Gastroesophageal sphincter (tissue), 3 donors: ENCODE measurements at regions not wholly inside any gene's neighbourhood (a gene's known extent, or its start where the extent isn't known, plus 50 kb on each side); places are given as distances from the start of the nearest gene placed in this dataset.

Experiments used
- CTCF ChIP-seq, 4 experiments: fragments of 200-600 bp in 2 of 4; fragments of 450-650 bp in 2 of 4; sonication (generic) in 1 of 4; IDR thresholded peaks; one replicate each; pipeline ENCODE4 v1.5.1; 2017 to 2019; ENCODE audit warnings: antibody characterized with exemption in 4 of 4, mild to moderate bottlenecking in 2 of 4, moderate library complexity in 2 of 4
- EP300 ChIP-seq: sonication (generic); formaldehyde crosslinking; IDR thresholded peaks from one replicate; pipeline ENCODE4 v1.6.1; 2017; ENCODE audit warnings: antibody characterized with exemption, mild to moderate bottlenecking
- POLR2A ChIP-seq, 2 donors: fragments of 450-650 bp; IDR thresholded peaks; one replicate each; pipeline ENCODE4 v1.6.1; 2017; ENCODE audit warnings: antibody characterized with exemption in 2 of 2, mild to moderate bottlenecking in 2 of 2, moderate library complexity in 1 of 2
- POLR2AphosphoS5 ChIP-seq: sonication (generic); formaldehyde crosslinking; IDR thresholded peaks from one replicate; pipeline ENCODE4 v1.6.1; 2017; ENCODE audit warnings: antibody characterized with exemption

DNA sequence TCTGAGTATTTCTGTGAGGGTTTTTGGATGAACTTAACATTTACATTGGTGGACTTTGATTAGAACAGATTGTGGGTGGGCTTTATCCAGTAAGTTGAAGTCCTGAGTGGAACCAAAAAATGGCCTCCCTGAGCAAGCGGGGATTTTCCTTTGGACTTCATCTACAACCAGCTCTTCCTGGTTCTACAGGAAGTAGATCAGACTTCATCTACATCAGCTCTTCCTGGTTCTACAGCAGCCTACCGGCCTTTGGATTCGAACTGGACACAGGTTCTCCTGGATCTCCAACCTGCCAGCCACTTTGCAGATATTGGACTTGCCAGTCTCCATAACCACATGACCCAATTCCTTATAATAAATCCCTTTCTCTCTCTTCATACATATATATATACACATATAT is 79.9 kb upstream of the STK39 start:
- TF ChIP-seq CTCF (IDR thresholded peaks at IDR 0.05) (no peak), POLR2A (IDR thresholded peaks at IDR 0.05) (no peak), POLR2AphosphoS5 (no peak), EP300 (no peak)
